ENCODE measurements at regions not wholly inside any gene's neighbourhood (a gene's known extent, or its start where the extent isn't known, plus 50 kb on each side); places are given as distances from the start of the nearest gene placed in this dataset.

GRCh38 chr10:110382695-110383094 lies 78.0 kb upstream of the SMNDC1 start:
- TF ChIP-seq, protein P1, sequence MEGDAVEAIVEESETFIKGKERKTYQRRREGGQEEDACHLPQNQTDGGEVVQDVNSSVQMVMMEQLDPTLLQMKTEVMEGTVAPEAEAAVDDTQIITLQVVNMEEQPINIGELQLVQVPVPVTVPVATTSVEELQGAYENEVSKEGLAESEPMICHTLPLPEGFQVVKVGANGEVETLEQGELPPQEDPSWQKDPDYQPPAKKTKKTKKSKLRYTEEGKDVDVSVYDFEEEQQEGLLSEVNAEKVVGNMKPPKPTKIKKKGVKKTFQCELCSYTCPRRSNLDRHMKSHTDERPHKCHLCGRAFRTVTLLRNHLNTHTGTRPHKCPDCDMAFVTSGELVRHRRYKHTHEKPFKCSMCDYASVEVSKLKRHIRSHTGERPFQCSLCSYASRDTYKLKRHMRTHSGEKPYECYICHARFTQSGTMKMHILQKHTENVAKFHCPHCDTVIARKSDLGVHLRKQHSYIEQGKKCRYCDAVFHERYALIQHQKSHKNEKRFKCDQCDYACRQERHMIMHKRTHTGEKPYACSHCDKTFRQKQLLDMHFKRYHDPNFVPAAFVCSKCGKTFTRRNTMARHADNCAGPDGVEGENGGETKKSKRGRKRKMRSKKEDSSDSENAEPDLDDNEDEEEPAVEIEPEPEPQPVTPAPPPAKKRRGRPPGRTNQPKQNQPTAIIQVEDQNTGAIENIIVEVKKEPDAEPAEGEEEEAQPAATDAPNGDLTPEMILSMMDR (IDR thresholded peaks at IDR 0.05; ENCODE audit: poor library complexity), result no peak
- TF ChIP-seq EZH2phosphoT487 (IDR thresholded peaks at IDR 0.05; ENCODE audit: low read depth, severe bottlenecking, unreplicated experiment) (no peak), EZH2 (IDR thresholded peaks at IDR 0.05; ENCODE audit: borderline replicate concordance) (no peak)
- Histone ChIP-seq H3K79me2 (no peaks in the 10 kb centered on the region), H2AFZ (no peak overlapping the region), H3K27ac (no peak overlapping the region), H3K4me2 (no peak overlapping the region), H3K27me3 (no peaks in the 10 kb centered on the region), H3K4me1 (ENCODE audit: insufficient read depth) (no peaks in the 10 kb centered on the region), H3K36me3 (replicated peaks; ENCODE audit: insufficient read depth, low read depth) (no peaks in the 10 kb centered on the region), H4K20me1 (ENCODE audit: insufficient read depth, poor library complexity, severe bottlenecking) (no peaks in the 10 kb centered on the region), H3K9me3 (ENCODE audit: low read depth) (no peaks in the 10 kb centered on the region), H3K9me2 (replicated peaks; ENCODE audit: insufficient read depth) (no peaks in the 10 kb centered on the region), H3K4me3 (no peak overlapping the region)
- DNase-seq (ENCODE audit: low spot score), result no peak
- 77% methylated on average over 5 of the region's 5 CpGs for WGBS (ENCODE audit: low lambda C conversion rate, missing lambda C conversion rate)

- Histone ChIP-seq H3K79me2 (no peaks in the 10 kb centered on the region), H3K9me2 (replicated peaks; ENCODE audit: insufficient read depth) (no peaks in the 10 kb centered on the region), H2AFZ (no peak overlapping the region), H3K27me3 (no peaks in the 10 kb centered on the region), H3K4me2 (no peak overlapping the region), H3K4me3 (no peak overlapping the region), H3K36me3 (replicated peaks; ENCODE audit: insufficient read depth, low read depth) (no peaks in the 10 kb centered on the region), H3K9me3 (ENCODE audit: low read depth) (no peaks in the 10 kb centered on the region), H3K27ac (peak overlapping the region; percentile 75), H3K4me1 (ENCODE audit: insufficient read depth) (peaks cover 10% of the 10 kb centered on the region), H4K20me1 (ENCODE audit: insufficient read depth, poor library complexity, severe bottlenecking) (no peaks in the 10 kb centered on the region)
- no peak for TF ChIP-seq EZH2phosphoT487 (IDR thresholded peaks at IDR 0.05; ENCODE audit: low read depth, severe bottlenecking, unreplicated experiment)
- TF ChIP-seq EZH2 (IDR thresholded peaks at IDR 0.05; ENCODE audit: borderline replicate concordance), result no peak
- TF ChIP-seq, protein P1 (IDR thresholded peaks at IDR 0.05; ENCODE audit: poor library complexity), result no peak
- 100% methylated on average over 1 of the region's 1 CpG for WGBS (ENCODE audit: low lambda C conversion rate, missing lambda C conversion rate)
- DNase-seq (ENCODE audit: low spot score), result no peak
Measured at GRCh38 chr10:110387617-110387982, 82.9 kb upstream of the SMNDC1 start.

GRCh38 chr10:110387983-110388686 lies 83.4 kb upstream of the SMNDC1 start:
- 55% methylated on average over 7 of the region's 7 CpGs for WGBS (ENCODE audit: low lambda C conversion rate, missing lambda C conversion rate)

More at GRCh38 chr10:110387983-110388686, 83.4 kb upstream of the SMNDC1 start:
- no peaks in the 10 kb centered on the region for H3K9me3 ChIP-seq (ENCODE audit: low read depth)
- no peak overlapping the region for H3K4me3 ChIP-seq
- peaks cover 15% of the 10 kb centered on the region for H3K4me1 ChIP-seq (ENCODE audit: insufficient read depth)
- no peaks in the 10 kb centered on the region for H3K27me3 ChIP-seq
- no peaks in the 10 kb centered on the region for H4K20me1 ChIP-seq (ENCODE audit: insufficient read depth, poor library complexity, severe bottlenecking)
- no peaks in the 10 kb centered on the region for H3K9me2 ChIP-seq (replicated peaks; ENCODE audit: insufficient read depth)
- no peak overlapping the region for H3K4me2 ChIP-seq
- peak overlapping the region; percentile 75 for H3K27ac ChIP-seq
- no peak overlapping the region for H2AFZ ChIP-seq
- no peaks in the 10 kb centered on the region for H3K36me3 ChIP-seq (replicated peaks; ENCODE audit: insufficient read depth, low read depth)
- no peak for TF ChIP-seq EZH2phosphoT487 (IDR thresholded peaks at IDR 0.05; ENCODE audit: low read depth, severe bottlenecking, unreplicated experiment)
- TF ChIP-seq, protein P1 (IDR thresholded peaks at IDR 0.05; ENCODE audit: poor library complexity), result no peak
- TF ChIP-seq EZH2 (IDR thresholded peaks at IDR 0.05; ENCODE audit: borderline replicate concordance), result no peak
- no peak for DNase-seq (ENCODE audit: low spot score)
- H3K79me2 ChIP-seq, result no peaks in the 10 kb centered on the region
